ENCODE measurements at regions not wholly inside any gene's neighbourhood (a gene's known extent, or its start where the extent isn't known, plus 50 kb on each side); places are given as distances from the start of the nearest gene placed in this dataset.

DNA sequence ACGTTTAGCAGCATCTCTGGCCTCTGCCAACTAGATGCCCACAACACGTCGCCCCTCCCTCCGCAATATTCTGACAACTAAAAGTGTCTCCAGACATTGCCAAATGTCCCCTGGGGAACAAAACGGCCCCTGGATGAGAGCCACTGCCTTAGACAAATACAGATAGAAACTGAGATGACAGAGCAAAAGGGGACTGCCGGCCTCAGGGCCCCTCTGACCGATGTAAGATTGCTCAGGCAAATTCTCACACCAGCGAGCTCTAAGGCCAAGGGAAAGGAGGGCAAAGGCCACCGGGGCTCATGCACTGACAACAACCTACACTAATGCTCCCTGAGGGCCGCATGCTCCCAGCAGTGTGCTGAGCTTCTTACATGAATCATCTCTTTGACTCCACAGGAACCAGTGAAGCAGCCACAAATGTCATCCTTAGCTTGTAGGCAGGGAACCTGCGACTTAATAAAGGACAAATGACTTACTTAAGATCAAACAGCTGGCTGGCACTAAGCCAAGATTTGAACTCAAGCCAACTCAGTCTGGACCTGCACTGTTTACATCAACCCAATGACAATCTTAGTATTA, 228.5 kb downstream of the TTC32 start:
- TF ChIP-seq, protein P1, sequence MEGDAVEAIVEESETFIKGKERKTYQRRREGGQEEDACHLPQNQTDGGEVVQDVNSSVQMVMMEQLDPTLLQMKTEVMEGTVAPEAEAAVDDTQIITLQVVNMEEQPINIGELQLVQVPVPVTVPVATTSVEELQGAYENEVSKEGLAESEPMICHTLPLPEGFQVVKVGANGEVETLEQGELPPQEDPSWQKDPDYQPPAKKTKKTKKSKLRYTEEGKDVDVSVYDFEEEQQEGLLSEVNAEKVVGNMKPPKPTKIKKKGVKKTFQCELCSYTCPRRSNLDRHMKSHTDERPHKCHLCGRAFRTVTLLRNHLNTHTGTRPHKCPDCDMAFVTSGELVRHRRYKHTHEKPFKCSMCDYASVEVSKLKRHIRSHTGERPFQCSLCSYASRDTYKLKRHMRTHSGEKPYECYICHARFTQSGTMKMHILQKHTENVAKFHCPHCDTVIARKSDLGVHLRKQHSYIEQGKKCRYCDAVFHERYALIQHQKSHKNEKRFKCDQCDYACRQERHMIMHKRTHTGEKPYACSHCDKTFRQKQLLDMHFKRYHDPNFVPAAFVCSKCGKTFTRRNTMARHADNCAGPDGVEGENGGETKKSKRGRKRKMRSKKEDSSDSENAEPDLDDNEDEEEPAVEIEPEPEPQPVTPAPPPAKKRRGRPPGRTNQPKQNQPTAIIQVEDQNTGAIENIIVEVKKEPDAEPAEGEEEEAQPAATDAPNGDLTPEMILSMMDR (IDR thresholded peaks at IDR 0.05), result no peak
- no peak for TF ChIP-seq POLR2A (IDR thresholded peaks at IDR 0.05)
